Thyroid gland (tissue), 4 donors: ENCODE measurements at regions not wholly inside any gene's neighbourhood (a gene's known extent, or its start where the extent isn't known, plus 50 kb on each side); places are given as distances from the start of the nearest gene placed in this dataset.

ENCODE experiments used
- DNase-seq, 2 donors: peaks; one replicate each; pipeline ENCODE4 v3.0.0-alpha.2; 2019
- H3K27ac ChIP-seq, 3 donors: fragments of 200-600 bp; sonication (generic); 1 replicate in 2 of 3; 2 replicates in 1 of 3; pipeline ENCODE4 v1.5.1; 2016 to 2019; ENCODE audit warnings: mild to moderate bottlenecking in 1 of 3, moderate library complexity in 1 of 3
- H3K27me3 ChIP-seq: fragments of 200-600 bp; sonication (generic); one replicate; pipeline ENCODE4 v1.5.1; 2019
- H3K36me3 ChIP-seq, 2 donors: fragments of 200-600 bp; sonication (generic); one replicate each; pipeline ENCODE4 v1.5.1; 2016 to 2019
- H3K4me1 ChIP-seq, 2 donors: fragments of 200-600 bp; sonication (generic); one replicate each; pipeline ENCODE4 v1.5.1; 2017 to 2019
- H3K4me3 ChIP-seq, 3 donors: fragments of 200-600 bp; sonication (generic); replicated peaks in 1 of 3; 1 replicate in 2 of 3; 2 replicates in 1 of 3; pipeline ENCODE4 v1.5.1; 2016; ENCODE audit warnings: mild to moderate bottlenecking in 1 of 3
- H3K9me3 ChIP-seq: fragments of 200-600 bp; sonication (generic); one replicate; pipeline ENCODE4 v1.5.1; 2017
- CTCF ChIP-seq, 6 experiments: fragments of 200-600 bp in 3 of 6; fragments of 450-650 bp in 3 of 6; sonication (generic) in 3 of 6; IDR thresholded peaks; one replicate each; pipeline ENCODE4 v1.5.1; 2016 to 2019; ENCODE audit warnings: antibody characterized with exemption in 6 of 6, mild to moderate bottlenecking in 2 of 6, inconsistent platforms in 1 of 6, moderate library complexity in 1 of 6
- POLR2A ChIP-seq, 2 donors: fragments of 450-650 bp; IDR thresholded peaks; one replicate each; pipeline ENCODE4 v1.6.1; 2017; ENCODE audit warnings: antibody characterized with exemption in 2 of 2, mild to moderate bottlenecking in 2 of 2, moderate library complexity in 1 of 2
- WGBS, 2 donors: methylation state at CpG; one replicate each; pipeline ENCODE4 v1.1.5; 2017; 5-methylcytosine and 5-hydroxymethylcytosine counted together
- intact Hi-C: fragments of 100-400 bp; cut with DNase I; formaldehyde crosslinking; loops from one replicate; pipeline ENCODE4 v1.15.1; 2023

DNA sequence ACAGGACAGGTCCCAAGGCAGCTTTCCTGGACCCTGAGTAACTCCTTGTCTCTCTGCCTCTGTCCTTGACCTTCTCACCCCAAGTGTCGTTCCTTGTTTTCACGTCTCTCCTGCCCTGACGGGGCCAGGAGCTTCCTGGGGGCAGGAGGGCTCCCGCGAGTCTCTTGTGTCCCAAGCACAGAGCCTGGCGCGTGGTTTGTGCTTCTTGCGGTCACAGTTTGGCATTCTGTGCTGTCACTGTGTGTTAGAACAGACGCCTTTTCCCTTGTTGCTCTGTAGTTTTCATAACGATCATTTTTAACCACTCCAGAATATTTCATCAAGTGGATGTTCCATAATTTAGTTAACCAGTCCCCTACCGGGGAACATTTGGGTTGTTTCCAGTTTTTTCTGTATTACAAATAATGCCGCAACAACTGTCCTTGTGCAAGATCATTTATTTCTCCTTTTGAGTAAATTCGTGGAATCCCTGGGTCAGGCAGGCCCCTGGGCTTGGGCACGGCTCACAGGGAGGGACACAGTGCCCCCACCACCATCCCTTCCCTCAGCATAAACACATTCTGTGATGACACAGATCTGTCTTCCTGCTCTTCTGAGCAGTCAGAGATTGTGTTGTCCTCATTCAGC lies 71.9 kb downstream of the TSPAN17 start:
- Histone ChIP-seq H3K27ac (no peak overlapping the region), H3K36me3 (no peaks in the 10 kb centered on the region), H3K4me3 (no peak overlapping the region), H3K9me3 (no peaks in the 10 kb centered on the region), H3K4me1 (no peaks in the 10 kb centered on the region), H3K27me3 (no peaks in the 10 kb centered on the region)
- TF ChIP-seq CTCF (IDR thresholded peaks at IDR 0.05) (no peak), POLR2A (IDR thresholded peaks at IDR 0.05) (no peak)
- intact Hi-C loops: no loop called here
- no peak for DNase-seq
- 37 to 46% methylated on average over 14 of the region's 14 CpGs for WGBS, 2 donors

DNA sequence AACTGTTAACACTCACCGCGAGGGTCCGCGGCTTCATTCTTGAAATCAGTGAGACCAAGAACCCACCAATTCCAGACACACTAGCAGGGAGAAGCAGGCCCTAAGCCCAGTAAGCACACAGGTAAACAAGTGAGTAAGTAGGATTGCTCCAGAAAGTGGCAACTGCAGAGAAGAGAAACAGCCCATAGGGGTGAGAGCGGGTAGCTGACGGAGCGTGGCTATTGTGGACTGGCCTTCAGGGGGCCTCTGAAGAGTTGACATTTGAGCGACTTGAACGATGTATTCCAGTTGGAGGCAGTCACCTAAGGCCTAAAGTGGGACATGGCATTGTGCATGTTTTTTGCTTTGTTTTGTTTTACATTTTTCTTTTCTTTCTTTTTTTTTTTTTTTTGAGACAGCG lies 74.2 kb downstream of the TSPAN17 start:
- no peak overlapping the region for H3K4me3 ChIP-seq

DNA sequence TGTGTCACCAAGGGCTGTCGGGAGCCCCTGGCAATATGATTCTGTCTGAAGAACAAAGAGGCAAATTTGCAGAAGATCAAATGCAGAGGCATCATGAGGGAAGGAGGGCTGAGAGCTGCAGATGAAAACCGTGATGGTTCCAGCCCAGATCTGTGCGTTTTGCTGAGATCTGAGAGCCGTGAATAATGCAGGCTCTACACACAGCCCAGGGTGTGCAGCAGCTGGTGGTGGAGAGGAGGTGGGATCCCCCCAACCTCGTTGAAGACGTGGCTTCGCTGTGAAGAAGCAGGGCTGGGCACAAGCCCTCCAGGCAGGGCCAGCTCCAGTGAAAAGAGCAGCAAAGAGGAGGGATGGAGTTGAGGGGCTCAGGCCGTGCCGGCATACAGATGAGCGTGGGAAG lies 75.5 kb downstream of the TSPAN17 start:
- Histone ChIP-seq H3K4me1 (no peaks in the 10 kb centered on the region), H3K27me3 (no peaks in the 10 kb centered on the region), H3K36me3 (no peaks in the 10 kb centered on the region), H3K4me3 (no peak overlapping the region), H3K27ac (no peak overlapping the region), H3K9me3 (no peaks in the 10 kb centered on the region)
- 45 to 47% methylated on average over 10 of the region's 10 CpGs for WGBS, 2 donors
- TF ChIP-seq CTCF (IDR thresholded peaks at IDR 0.05) (no peak), POLR2A (IDR thresholded peaks at IDR 0.05) (no peak)
- intact Hi-C loops: no loop called here
- DNase-seq: no peak

More for the DNA sequence above, 74.2 kb downstream of the TSPAN17 start:
- no peak for DNase-seq
- intact Hi-C loops: no loop called here
- Histone ChIP-seq H3K36me3 (no peaks in the 10 kb centered on the region), H3K27me3 (no peaks in the 10 kb centered on the region), H3K9me3 (no peaks in the 10 kb centered on the region), H3K27ac (no peak overlapping the region), H3K4me1 (no peaks in the 10 kb centered on the region)
- WGBS, 2 donors: 71 to 80% methylated on average over 10 of the region's 10 CpGs
- TF ChIP-seq CTCF (IDR thresholded peaks at IDR 0.05): no peak
- no peak for TF ChIP-seq POLR2A (IDR thresholded peaks at IDR 0.05)

- no peaks in the 10 kb centered on the region for H3K36me3 ChIP-seq
- no peak overlapping the region for H3K27ac ChIP-seq
- no peaks in the 10 kb centered on the region for H3K9me3 ChIP-seq
- TF ChIP-seq POLR2A (IDR thresholded peaks at IDR 0.05) (no peak), CTCF (IDR thresholded peaks at IDR 0.05) (no peak)
- no peaks in the 10 kb centered on the region for H3K4me1 ChIP-seq
- intact Hi-C loops: no loop called here
- H3K4me3 ChIP-seq: no peak overlapping the region
- H3K27me3 ChIP-seq: no peaks in the 10 kb centered on the region
- WGBS, 2 donors: 70 to 81% methylated on average over 3 of the region's 3 CpGs
- DNase-seq: no peak
These were observed 76.2 kb downstream of the TSPAN17 start for GRCh38 chr5:176723440-176723839.

- no peak for DNase-seq
- H3K4me3 ChIP-seq: no peak overlapping the region
- H3K27me3 ChIP-seq: no peaks in the 10 kb centered on the region
- intact Hi-C loops: no loop called here
- no peaks in the 10 kb centered on the region for H3K36me3 ChIP-seq
- H3K4me1 ChIP-seq: no peaks in the 10 kb centered on the region
- TF ChIP-seq POLR2A (IDR thresholded peaks at IDR 0.05) (no peak), CTCF (IDR thresholded peaks at IDR 0.05) (no peak)
- WGBS, 2 donors: 65 to 72% methylated on average over 8 of the region's 8 CpGs
- no peak overlapping the region for H3K27ac ChIP-seq
- H3K9me3 ChIP-seq: no peaks in the 10 kb centered on the region
These were observed 77.2 kb downstream of the TSPAN17 start for GRCh38 chr5:176724472-176724871.
